ENCODE measurements at regions not wholly inside any gene's neighbourhood (a gene's known extent, or its start where the extent isn't known, plus 50 kb on each side); places are given as distances from the start of the nearest gene placed in this dataset.

- TF ChIP-seq EZH2 (IDR thresholded peaks at IDR 0.05; ENCODE audit: low read depth, low read length, severe bottlenecking) (no peak), YY1 (IDR thresholded peaks at IDR 0.05; ENCODE audit: low read depth, low read length) (no peak), CTCF (IDR thresholded peaks at IDR 0.05; ENCODE audit: control extremely low read depth in 1 of 3, insufficient read depth in 1 of 3, low read depth in 1 of 3, low read length in 3 of 3) (no peak), JUND (IDR thresholded peaks at IDR 0.05; ENCODE audit: low read length) (no peak), SIRT6 (IDR thresholded peaks at IDR 0.05; ENCODE audit: low read length) (no peak), EP300 (IDR thresholded peaks at IDR 0.05; ENCODE audit: borderline replicate concordance in 1 of 2, low read depth in 2 of 2, low read length in 2 of 2) (no peak), SP1 (IDR thresholded peaks at IDR 0.05; ENCODE audit: low read depth, low read length) (no peak), POLR2A (IDR thresholded peaks at IDR 0.05; ENCODE audit: control extremely low read depth in 1 of 2, low read depth in 2 of 2, low read length in 2 of 2) (no peak), GABPA (IDR thresholded peaks at IDR 0.05; ENCODE audit: borderline replicate concordance, insufficient read depth, low read length) (no peak)
Observed at GRCh38 chr18:37930640-37931039, 365.0 kb upstream of the CELF4 start.

Data from H1 (cell line).